ENCODE measurements at regions not wholly inside any gene's neighbourhood (a gene's known extent, or its start where the extent isn't known, plus 50 kb on each side); places are given as distances from the start of the nearest gene placed in this dataset.

DNA sequence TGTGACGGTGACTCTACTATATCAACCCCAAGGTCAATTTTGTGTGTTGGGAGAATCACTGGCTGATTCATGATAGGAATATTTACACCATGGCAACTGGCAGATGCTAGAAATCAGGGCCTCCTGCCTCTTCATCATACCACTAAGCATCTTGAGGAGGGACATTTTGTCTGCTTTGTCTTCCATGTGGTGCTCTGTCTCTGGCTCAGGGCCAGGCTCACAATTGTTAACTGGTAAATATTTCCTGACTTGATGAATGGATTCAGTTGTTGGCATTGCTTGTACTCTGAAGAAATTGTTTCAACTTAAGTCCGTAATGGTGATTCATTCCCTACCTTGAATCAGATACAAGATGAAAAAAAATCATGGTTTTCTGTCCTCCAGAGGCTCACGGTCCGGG is 292.7 kb downstream of the HAPSTR1 start:
- DNase-seq, result no peak
- in situ Hi-C loops (cut with MboI; ENCODE audit: low pct_unique_long_range_greater_than_20kb, low sequenced_read_pairs), result no loop called here

DNA sequence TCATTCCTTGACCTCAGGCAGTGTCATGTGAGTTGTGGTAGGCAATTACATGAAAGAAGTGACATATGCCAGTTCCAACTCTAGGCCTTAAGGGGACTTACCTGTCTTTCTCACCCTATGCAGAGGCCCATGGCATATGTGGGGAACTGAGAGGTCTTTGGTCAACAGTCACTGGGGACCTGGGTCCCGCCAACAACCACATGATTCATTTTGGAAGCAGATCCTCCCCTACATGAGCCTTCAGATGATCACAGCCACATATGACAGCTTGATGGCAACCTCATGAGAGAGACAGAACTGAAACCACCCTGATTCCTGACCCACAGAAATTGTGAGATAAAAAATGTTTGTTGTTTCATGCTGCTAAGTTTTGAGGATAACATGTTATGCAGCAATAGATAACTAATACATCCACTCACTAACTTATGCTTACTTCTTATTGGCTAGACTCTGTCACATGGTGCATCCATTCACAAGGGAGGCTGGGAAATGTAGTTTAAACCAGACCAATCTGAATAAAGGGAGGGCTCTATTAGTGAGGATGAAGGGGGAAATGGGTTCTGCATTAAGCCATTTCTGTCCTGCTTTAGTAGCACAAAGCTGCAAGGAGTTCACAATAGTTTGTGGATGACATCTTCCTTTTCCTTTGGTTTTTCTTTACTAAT is 298.2 kb downstream of the HAPSTR1 start:
- no peak for DNase-seq
- in situ Hi-C loops (cut with MboI; ENCODE audit: low pct_unique_long_range_greater_than_20kb, low sequenced_read_pairs), result no loop called here

DNA sequence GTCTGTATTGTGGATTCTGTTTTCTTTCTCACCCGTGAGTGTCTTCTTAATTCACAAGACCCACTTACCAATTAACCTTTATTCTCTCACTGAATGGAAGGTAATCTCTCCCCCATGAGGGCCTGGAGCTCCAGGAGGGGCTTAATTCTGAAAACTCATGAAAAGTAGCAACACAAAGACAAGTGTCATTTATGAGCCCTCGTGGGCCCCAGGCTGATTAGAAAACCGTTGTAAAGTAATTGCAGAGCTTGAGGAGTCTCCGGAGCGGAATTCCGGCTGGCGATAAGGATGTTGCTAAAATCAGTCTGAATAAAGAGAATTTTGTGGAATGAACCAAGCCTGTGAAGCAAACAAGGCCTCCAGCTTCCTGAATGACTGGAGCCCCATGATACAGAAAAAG is 301.5 kb downstream of the HAPSTR1 start:
- DNase-seq, result no peak
- in situ Hi-C loops (cut with MboI; ENCODE audit: low pct_unique_long_range_greater_than_20kb, low sequenced_read_pairs), result no loop called here

DNA sequence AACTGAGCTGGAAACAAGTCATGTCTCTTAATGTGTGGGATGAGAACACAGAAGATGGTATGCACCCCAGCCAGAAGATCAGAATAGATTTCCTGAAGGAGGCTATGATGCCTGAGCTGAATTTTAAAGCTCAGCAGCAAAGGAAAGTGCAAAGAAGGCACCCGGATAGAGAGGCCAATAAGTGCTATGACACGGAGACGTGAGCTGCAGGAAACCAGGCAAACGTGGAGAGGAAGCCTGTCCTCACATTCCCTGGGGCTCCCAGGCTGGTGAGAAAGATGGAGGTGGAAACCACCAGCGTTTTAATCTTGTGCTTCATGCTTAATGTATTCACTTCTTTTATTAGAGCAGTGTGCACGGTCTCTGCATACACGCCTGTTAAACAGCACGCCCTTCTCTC is 302.1 kb downstream of the HAPSTR1 start:
- no peak for DNase-seq
- in situ Hi-C loops (cut with MboI; ENCODE audit: low pct_unique_long_range_greater_than_20kb, low sequenced_read_pairs), result no loop called here

DNA sequence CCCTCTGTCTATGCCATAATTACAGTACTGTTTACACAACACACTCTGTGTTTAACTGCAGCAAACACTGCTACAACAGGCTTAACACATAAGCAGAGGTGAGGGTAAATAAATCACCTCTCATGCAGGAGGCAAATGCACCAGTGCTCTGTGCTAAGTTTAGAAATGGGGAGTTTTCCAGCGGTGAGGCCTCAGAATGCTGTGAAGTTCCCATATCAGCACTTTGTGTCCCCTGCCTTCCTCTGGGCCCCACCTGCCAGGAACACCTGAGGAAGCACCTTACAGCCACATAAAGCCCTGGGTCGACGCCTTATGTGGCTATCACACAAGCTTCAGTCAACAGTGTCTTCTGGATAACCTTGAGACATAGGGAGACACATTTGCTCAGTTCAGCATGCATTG is 304.5 kb downstream of the HAPSTR1 start:
- in situ Hi-C loops (cut with MboI; ENCODE audit: low pct_unique_long_range_greater_than_20kb, low sequenced_read_pairs), result no loop called here
- DNase-seq, result no peak

DNA sequence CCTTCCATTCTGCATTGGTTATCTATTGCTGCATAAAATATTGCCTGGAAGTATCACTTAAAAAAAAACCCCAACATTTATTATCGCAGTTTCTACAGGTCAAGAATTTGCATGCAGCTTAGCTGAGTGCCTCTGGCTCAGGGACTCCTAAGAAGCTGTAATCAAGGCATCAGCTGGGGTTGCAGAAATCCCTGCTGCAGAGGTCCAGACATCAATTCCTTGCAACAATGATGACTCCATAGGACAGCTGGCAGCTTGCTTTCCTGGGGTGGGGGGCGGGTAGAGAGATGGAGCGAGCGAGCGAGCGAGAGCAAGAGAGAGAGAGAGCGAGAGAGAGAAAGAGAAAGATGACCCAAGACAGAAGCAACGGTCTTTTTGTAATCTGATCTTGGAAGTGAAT is 308.1 kb downstream of the HAPSTR1 start:
- in situ Hi-C loops (cut with MboI; ENCODE audit: low pct_unique_long_range_greater_than_20kb, low sequenced_read_pairs), result no loop called here
- no peak for DNase-seq

DNA sequence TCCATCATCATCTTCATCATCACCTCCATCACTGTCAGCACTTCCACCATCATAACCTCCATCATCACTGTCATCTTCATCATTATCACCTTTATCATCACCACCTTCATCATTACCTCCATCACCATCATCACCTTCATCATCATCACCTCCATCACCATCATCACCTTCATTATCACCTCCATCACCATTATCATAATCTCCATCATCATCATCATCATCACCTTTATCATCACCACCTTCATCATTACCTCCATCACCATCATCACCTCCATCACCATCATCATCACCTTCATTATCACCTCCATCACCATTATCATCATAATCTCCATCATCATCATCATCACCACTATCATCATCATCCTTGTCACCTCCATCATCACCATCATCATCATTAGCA is 309.7 kb downstream of the HAPSTR1 start:
- in situ Hi-C loops (cut with MboI; ENCODE audit: low pct_unique_long_range_greater_than_20kb, low sequenced_read_pairs), result no loop called here
- DNase-seq, result no peak

DNA sequence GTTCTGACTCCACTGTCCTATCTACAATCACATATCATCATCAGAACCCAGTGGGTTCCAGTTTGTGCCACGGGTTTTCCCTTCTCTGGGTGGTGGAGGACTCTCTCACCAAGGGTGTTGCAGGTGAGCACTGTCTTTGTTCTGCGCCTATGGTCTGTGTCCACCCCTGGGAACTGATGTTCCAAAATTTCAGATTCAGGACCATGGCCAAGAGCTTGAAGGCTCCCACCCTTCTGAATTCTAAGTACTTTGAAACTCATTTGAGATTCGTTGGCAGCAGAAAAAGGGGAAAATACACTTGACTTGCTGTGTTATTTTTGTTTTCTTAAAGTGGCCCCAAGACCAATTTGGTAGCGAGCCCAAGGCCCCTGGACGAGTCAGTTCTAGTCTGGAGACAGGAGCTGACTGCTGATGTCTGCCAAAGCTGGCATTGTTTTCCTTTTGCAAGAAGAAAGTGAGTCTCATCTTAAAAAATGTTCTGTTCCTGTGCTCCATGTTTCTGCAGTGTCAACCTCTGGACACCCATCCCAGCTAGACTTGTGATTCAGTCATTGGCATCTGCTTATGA is 310.9 kb downstream of the HAPSTR1 start:
- no peak for DNase-seq
- in situ Hi-C loops (cut with MboI; ENCODE audit: low pct_unique_long_range_greater_than_20kb, low sequenced_read_pairs), result no loop called here

DNA sequence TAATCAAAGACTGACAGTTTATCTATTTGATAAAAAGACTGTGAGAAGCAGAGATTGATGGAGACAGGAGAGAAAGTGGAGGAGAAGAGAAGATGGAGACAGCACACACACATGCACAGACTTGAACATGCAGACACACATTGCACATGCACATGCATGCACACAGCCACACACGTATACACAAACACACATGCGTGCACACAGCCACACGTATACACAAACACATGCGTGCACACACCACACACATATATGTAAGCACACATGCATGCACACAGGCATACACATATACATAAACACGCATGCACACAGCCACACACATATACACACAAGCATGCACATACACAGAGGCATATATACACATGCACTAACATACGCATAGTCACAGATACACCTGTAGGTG is 313.4 kb downstream of the HAPSTR1 start:
- in situ Hi-C loops (cut with MboI; ENCODE audit: low pct_unique_long_range_greater_than_20kb, low sequenced_read_pairs), result no loop called here
- DNase-seq, result no peak

DNA sequence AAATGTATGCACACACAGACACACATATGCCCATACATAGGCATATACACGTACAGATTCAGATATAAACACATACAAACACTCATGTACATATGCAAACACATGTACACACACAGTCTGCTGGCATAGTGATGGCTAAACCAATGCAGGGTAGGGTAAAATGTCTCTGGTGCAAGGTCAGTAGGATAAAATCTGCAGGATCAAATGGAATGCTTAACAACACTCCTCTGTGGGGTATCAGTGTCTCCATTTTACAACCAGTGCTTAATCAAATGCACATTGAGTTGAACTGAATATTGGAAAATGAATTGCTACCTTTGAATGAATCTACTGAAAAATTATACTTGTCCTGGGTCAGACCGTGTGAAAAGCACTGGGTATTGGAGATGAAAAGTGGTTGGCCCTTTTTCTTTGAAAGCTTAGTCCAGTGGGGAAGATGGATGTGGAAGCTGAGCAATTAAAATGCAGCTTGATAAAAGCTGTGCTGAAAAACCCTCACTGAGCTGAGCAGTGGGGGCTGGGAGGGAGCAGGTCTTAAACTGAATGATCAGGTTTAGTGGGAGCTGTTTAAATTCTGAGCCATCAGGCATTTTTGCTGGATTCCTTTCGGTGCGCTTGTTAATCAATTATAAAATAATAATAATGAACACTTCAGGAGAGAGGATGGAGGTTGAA is 314.7 kb downstream of the HAPSTR1 start:
- in situ Hi-C loops (cut with MboI; ENCODE audit: low pct_unique_long_range_greater_than_20kb, low sequenced_read_pairs), result no loop called here
- DNase-seq, result no peak

DNA sequence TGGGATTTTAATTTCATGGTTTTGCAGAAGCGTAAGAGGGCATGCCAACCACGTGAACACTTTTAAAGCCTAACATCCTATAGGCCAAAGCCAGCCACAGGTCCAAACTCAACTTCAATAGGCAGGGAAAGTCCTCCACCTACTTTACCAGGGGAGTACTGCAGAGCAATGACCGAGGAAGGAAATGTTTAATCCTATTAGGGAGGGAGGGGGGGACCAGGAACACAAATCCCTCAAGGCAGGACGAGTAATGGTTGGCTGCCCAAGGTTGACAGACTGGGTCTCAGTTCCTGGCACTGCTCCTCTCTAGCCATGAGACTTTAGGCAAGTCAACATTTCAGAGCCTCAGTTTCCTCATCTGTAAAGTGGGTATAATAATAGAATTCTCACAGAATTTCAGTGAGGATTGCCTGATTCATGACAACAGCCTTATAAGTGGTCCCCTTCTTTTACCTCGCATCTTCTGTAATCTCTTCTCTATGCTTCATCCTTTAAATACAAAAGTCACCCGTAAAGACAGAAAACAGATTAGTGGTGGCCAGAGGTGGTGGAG is 315.8 kb downstream of the HAPSTR1 start:
- in situ Hi-C loops (cut with MboI; ENCODE audit: low pct_unique_long_range_greater_than_20kb, low sequenced_read_pairs), result no loop called here
- no peak for DNase-seq

DNA sequence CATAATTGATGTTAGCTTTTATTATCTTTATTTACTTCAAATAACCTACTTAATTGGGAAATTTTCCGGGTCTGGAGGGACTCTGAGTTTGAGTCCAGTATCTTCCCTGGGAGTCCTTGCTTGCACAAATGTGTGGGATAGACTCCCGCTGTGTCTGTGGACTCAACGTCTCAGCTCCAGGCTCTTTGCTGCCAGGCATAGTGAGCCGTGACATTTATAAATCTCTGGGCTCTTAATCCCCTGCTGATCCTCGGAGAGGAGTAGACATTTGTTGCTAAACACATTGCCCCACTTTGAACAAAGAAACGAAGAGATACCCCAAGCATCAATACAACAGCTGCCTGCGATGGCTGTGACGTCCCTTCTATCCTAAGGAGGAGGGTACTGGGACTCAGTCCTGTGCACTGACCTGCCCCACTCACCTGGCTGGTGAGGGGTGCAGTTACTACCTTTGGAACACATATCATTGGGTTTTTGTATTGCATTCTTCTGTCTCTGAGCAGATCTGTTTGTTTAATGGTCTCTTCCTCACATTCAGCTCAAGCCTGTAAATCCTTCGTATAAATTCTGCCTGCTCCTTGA is 316.9 kb downstream of the HAPSTR1 start:
- DNase-seq, result no peak
- in situ Hi-C loops (cut with MboI; ENCODE audit: low pct_unique_long_range_greater_than_20kb, low sequenced_read_pairs), result no loop called here

DNA sequence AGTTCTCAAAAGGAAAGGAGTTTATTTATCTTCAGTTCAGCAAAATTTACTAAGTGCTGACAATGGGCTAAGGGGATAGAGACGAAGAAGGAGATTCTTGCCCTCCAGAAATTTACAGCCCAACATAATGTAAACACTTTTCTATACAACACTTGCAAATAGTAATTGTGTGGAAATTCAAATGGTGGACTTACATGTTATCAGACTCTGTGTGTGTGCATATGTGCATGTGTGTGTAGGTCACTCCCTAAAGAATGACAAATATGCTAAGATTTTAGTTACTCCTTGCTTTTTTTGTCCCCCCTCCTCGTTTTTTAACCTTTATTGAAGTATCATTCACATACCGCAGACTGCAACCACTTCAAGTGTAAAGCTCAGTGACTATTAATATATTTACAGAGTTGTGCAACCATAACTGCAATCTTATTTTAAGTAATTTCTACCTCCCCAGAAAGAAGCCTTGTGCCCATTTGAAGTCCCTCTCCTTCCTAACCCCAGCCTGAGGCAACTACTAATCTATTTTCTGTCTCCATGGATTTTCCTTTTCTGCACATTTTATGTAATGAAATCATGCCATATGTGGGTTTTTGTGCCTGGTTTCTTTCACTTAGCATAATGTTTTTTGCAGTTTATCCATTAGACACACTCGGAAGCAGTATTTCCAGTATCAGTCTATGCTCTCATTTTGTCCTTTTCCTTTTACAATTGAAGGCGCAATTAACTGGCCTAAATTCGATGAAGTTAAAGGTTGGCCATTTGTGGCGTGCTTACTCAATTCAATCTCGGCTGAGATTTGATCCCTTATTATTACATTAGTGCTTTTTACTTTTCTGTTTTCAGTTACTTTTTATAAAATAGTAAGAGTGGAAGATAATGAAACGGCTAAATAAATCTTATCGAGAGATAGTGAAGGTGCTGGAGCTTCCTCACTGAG is 318.4 kb downstream of the HAPSTR1 start:
- in situ Hi-C loops (cut with MboI; ENCODE audit: low pct_unique_long_range_greater_than_20kb, low sequenced_read_pairs), result no loop called here
- no peak for DNase-seq

DNA sequence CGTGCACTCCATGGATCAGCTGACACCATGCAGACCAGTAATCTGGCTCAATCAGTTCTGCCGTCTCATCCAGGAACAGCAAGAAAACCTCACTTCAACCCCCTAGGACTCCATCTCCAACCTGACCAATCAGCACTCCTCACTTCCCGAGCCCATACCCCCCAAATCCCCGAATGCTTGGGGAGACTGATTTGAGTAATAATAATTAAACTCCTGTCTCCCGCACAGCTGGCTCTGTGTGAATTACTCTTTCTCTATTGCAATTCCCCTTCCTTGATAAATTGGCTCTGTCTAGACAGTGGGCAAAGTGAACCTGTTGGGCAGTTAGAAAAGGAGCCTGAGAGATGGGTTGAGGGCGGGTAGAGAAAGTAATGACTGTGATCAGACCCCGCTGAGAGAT is 320.0 kb downstream of the HAPSTR1 start:
- DNase-seq, result no peak
- in situ Hi-C loops (cut with MboI; ENCODE audit: low pct_unique_long_range_greater_than_20kb, low sequenced_read_pairs), result no loop called here

DNA sequence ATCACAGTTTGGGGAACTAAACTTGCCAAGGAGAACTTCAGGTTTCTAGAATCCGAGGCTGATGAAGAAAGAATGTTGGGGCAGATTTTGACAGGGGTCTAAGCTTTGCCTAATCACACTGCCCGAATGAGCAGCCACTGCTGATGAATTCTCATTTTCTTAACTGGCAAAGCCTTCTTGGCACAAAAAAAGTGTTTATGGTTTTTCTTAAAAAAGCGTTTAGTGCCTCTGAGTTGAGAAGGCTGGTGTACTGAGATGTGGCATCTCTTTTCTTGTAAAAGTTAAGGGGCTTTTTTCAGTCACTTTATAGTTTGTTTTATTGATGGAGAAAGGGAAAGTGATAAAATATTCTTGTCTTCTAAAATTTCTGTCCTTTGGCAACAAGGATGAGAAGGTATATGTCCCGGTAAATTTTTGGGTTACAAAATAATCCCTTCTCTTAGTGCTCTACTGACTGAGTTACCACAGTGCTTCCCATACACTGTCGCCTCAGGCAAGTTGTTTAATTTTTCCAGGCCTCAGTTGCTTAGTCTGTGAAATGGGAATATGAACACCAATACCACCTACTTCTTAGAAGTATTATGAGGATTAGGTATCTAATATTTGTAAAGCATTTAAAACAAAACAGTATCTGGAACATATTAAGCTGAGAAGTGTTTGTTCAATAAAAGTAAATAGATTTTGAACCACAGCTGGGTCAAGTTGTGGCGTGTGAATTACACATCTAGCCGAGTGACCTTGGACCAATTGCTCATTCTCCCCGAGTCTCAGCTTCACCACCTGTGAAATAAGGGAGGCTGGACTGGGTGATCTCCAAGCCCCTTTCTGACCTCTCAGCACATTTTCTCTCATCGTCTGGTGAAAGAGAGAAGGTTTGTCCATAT is 320.8 kb downstream of the HAPSTR1 start:
- no peak for DNase-seq
- in situ Hi-C loops (cut with MboI; ENCODE audit: low pct_unique_long_range_greater_than_20kb, low sequenced_read_pairs), result no loop called here

DNA sequence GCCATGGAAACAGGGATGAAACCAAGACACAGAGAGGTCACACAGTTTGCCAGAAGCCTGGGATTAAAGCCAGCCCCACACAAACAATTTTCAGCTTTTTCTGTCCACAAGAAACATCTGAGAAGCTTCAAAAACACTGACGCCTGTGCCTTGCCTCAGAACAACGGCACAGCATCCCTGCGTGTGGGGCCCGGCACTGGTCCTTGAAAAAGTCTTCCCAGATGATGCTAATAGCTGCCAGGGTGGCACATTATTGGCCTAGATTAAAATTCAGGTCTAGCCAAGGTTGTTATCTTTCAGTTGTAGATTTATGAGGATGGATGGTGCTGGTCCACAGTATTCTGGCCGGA is 321.4 kb downstream of the HAPSTR1 start:
- in situ Hi-C loops (cut with MboI; ENCODE audit: low pct_unique_long_range_greater_than_20kb, low sequenced_read_pairs), result no loop called here
- no peak for DNase-seq

DNA sequence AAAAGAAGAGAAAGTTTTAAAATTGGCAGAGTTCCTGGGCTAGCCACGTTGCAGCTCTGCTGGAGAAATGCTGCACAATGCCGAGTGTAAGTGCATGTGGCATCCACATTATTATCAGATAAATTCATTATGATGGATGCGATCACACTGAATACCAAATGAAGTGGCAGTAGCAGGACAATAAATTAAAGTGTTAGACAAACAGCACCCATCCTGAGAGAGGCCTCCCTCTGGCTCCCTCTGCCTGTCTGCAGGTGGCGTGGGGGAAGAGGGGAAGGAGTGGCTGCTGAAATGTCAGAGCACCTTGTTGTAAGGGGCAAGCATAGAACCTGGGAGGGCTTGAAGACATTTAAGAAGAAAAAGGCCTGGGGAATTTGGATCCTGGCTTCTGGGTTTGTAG is 324.1 kb downstream of the HAPSTR1 start:
- no peak for DNase-seq
- in situ Hi-C loops (cut with MboI; ENCODE audit: low pct_unique_long_range_greater_than_20kb, low sequenced_read_pairs), result no loop called here

DNA sequence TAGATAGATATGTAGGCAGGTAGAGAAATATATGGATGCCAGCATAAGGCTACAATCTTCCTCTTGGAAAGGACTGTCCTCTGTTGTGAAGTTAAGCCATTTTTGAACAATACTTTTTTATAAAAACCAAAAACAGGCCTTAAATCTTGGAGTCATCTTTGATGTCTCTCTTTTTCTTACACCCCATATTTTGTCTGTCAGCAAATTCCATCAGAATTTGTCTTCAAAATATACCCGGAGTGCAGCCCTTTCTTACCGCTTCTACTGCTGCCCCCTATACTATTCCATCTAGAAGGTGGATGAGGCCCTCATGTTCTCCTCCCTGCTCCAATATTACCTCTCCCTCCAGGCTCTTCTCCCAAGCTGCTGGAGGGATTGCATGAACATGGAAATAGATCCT is 326.5 kb downstream of the HAPSTR1 start:
- in situ Hi-C loops (cut with MboI; ENCODE audit: low pct_unique_long_range_greater_than_20kb, low sequenced_read_pairs), result no loop called here
- no peak for DNase-seq
